ENCODE measurements at regions not wholly inside any gene's neighbourhood (a gene's known extent, or its start where the extent isn't known, plus 50 kb on each side); places are given as distances from the start of the nearest gene placed in this dataset.

GRCh38 chr12:90205165-90205564 lies 496.5 kb upstream of the ATP2B1 start:
- peaks cover 0 to 8% (median 0%) of the 10 kb centered on the region in 3 donors for H3K9me3 ChIP-seq
- H3K4me3 ChIP-seq = no peak overlapping the region
- H3K27me3 ChIP-seq = no peaks in the 10 kb centered on the region
- WGBS, 2 donors = 74 to 84% methylated on average over 2 of the region's 2 CpGs
- no peak for DNase-seq
- no peak for ATAC-seq
- H3K36me3 ChIP-seq (replicated peaks in 1 of 2; ENCODE audit: insufficient read depth in 1 of 2, low read depth in 2 of 2) = no peaks in the 10 kb centered on the region
- no peak for TF ChIP-seq CTCF (IDR thresholded peaks at IDR 0.05)
- no peak for TF ChIP-seq POLR2A (IDR thresholded peaks at IDR 0.05)
- no peak overlapping the region for H3K27ac ChIP-seq
- H3K4me1 ChIP-seq = no peaks in the 10 kb centered on the region
- intact Hi-C loops (cut with DNase I) = no loop called here

GRCh38 chr12:90203556-90203955 lies 494.9 kb upstream of the ATP2B1 start:
- intact Hi-C loops (cut with DNase I) = no loop called here
- no peaks in the 10 kb centered on the region for H3K27me3 ChIP-seq
- no peak for ATAC-seq
- peak in 1 of 4 donors; percentile 16 for DNase-seq
- 64 to 67% methylated on average over 1 of the region's 1 CpG for WGBS, 2 donors
- TF ChIP-seq POLR2A (IDR thresholded peaks at IDR 0.05) = no peak
- TF ChIP-seq CTCF (IDR thresholded peaks at IDR 0.05) = no peak
- no peaks in the 10 kb centered on the region for H3K4me1 ChIP-seq
- H3K4me3 ChIP-seq = no peak overlapping the region
- H3K27ac ChIP-seq = no peak overlapping the region
- H3K36me3 ChIP-seq (replicated peaks in 1 of 2; ENCODE audit: insufficient read depth in 1 of 2, low read depth in 2 of 2) = no peaks in the 10 kb centered on the region
- H3K9me3 ChIP-seq = no peaks in the 10 kb centered on the region

- intact Hi-C loops (cut with DNase I) = no loop called here
- no peaks in the 10 kb centered on the region for H3K27me3 ChIP-seq
- no peak for DNase-seq
- no peaks in the 10 kb centered on the region for H3K9me3 ChIP-seq
- no peaks in the 10 kb centered on the region for H3K4me1 ChIP-seq
- no peaks in the 10 kb centered on the region for H3K36me3 ChIP-seq (replicated peaks in 1 of 2; ENCODE audit: insufficient read depth in 1 of 2, low read depth in 2 of 2)
- TF ChIP-seq CTCF (IDR thresholded peaks at IDR 0.05) = no peak
- no peak for TF ChIP-seq POLR2A (IDR thresholded peaks at IDR 0.05)
- ATAC-seq = no peak
- H3K27ac ChIP-seq = no peak overlapping the region
- 15 to 25% methylated on average over 1 of the region's 1 CpG for whole genome bisulfite sequencing, 2 donors
- H3K4me3 ChIP-seq = no peak overlapping the region
These were observed 490.4 kb upstream of the ATP2B1 start for GRCh38 chr12:90199006-90199405.

- no peaks in the 10 kb centered on the region for H3K27me3 ChIP-seq
- intact Hi-C loops (cut with DNase I) = no loop called here
- no peak for TF ChIP-seq POLR2A (IDR thresholded peaks at IDR 0.05)
- TF ChIP-seq CTCF (IDR thresholded peaks at IDR 0.05) = no peak
- H3K9me3 ChIP-seq = no peaks in the 10 kb centered on the region
- no peaks in the 10 kb centered on the region for H3K4me1 ChIP-seq
- no peak overlapping the region for H3K27ac ChIP-seq
- H3K4me3 ChIP-seq = no peak overlapping the region
- ATAC-seq (no peak), DNase-seq (no peak)
- no peaks in the 10 kb centered on the region for H3K36me3 ChIP-seq (replicated peaks in 1 of 2; ENCODE audit: insufficient read depth in 1 of 2, low read depth in 2 of 2)
- WGBS, 2 donors = 42 to 51% methylated on average over 3 of the region's 3 CpGs
These were observed 484.9 kb upstream of the ATP2B1 start for GRCh38 chr12:90193500-90193899.

- Histone ChIP-seq H3K4me3 (no peak overlapping the region), H3K36me3 (replicated peaks in 1 of 2; ENCODE audit: insufficient read depth in 1 of 2, low read depth in 2 of 2) (no peaks in the 10 kb centered on the region), H3K27me3 (no peaks in the 10 kb centered on the region), H3K9me3 (no peaks in the 10 kb centered on the region), H3K4me1 (no peaks in the 10 kb centered on the region), H3K27ac (no peak overlapping the region)
- DNase-seq (no peak), ATAC-seq (no peak)
- TF ChIP-seq CTCF (IDR thresholded peaks at IDR 0.05) (no peak), POLR2A (IDR thresholded peaks at IDR 0.05) (no peak)
- 25 to 31% methylated on average over 2 of the region's 2 CpGs for WGBS, 2 donors
- intact Hi-C loops (cut with DNase I) = no loop called here
These were observed 480.2 kb upstream of the ATP2B1 start for GRCh38 chr12:90188857-90189256.
